NCI-H524 treated with DMSO at 0.1 percent for 48 hours (cell line): ENCODE measurements at regions not wholly inside any gene's neighbourhood (a gene's known extent, or its start where the extent isn't known, plus 50 kb on each side); places are given as distances from the start of the nearest gene placed in this dataset.
A peak's percentile ranks its signal among the peaks of the same experiment; 100 is the strongest.

Source experiments
- DNase-seq: peaks from one replicate; lab custom pipeline; 2025; lab: John Stamatoyannopoulos, UW

DNA sequence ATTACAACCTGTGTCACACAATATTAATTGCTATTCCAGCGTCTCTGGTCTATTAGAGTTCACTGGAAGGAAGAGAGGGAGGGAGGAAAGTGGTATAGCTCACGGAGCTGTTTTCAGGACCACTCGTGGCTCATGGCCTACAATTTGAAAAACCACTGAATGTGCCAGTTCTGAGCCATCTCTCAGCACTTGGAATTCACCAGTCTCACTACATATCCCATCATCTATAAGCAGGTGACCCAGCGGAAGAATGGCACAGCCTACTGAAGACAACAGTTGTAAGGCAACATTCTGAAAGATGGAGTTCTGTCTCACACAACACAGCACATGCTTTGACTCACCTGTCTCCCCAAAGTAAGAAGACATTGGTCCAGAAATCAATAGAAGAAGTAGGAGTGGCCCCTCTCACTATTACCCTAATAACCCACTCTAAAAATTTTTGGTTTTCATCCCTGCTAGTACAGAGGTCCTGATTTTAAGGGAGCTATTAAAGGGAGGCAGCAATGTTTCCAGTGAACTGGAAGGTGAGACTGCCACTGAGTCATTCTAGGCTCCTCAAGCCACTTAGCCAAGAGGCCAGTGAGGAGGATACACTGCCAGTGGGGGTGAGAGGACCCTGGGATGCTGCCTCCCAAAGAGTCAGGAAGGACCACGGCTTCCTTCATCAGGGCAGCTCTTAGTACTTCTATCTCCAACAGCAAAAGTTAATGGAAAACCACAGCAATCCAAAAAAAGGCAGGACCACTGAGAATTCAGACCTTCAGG lies 50.0 kb upstream of the DOCK9 start:
- DNase-seq: no peak

DNA sequence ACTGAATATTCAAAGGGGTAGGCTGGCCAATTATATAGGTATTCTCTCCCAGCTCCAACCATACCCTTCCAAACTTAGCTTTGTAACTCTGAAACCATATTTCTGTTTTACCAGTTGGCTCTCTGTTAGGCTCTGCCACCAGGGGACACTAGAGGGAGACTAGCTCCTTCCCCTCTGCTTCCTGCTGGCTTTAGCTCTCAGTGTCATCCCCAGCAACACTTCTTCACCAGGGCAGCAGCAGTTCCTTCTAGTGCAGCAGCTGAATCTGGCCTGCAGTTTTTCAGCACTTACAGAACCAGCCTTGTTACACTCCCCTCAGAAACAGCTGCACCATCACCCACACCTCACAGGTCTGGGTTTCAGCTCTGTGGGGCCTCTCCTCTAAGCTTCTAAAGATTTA lies 51.0 kb upstream of the DOCK9 start:
- no peak for DNase-seq

DNA sequence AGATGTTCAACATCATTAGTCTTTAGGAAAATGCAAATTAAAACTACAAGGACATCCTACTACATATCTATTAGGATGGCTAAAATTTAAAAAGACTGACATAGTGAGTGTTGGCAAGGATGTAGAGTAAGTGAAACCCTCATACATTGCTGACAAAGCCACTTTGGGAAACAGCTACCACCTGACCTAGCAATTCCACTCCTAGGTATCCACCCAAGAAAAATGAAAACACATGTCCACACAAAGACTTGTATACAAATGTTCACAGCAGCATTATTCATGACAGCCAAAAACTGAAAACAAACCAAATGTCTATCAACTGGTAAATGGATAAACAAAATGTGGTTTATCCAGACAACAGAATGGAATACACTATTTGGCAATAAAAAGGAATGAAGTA lies 51.7 kb upstream of the DOCK9 start:
- DNase-seq: no peak

DNA sequence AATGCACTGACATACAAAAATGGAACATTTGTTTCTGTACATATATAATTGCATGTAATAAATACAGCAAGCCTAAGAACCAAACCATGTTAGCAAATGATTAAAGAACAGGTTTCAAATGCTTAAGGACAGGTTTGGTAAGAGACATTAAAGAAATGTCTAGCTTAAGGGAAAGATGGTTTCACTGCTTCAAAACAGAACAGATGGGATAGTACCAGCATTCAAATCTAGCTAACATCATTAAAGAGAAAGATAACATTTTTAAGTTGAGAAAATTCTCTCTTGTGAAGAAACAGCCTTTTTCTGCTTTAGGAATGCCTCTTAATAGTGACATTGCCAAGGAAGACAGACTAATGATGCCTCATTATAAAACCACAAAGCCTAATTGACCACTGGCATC lies 52.5 kb upstream of the DOCK9 start:
- DNase-seq: no peak

DNA sequence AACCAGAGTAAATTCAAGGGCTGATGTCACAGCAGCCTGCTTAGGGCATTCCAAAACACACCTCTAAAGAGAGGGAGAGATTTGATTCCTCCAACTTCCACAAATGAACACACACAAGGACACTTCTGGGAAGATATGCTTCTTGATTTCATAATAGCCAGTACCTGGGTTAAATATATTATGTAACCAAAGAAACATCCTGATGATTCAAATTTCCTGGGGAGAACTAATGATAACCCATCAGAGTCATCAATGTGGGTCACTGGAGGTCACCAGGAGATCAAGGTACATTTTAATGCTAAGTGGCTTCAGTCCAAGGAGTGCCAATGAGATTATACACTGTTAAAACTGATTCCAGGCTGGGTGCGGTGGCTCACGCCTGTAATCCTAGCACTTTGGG lies 54.0 kb upstream of the DOCK9 start:
- DNase-seq: no peak

DNA sequence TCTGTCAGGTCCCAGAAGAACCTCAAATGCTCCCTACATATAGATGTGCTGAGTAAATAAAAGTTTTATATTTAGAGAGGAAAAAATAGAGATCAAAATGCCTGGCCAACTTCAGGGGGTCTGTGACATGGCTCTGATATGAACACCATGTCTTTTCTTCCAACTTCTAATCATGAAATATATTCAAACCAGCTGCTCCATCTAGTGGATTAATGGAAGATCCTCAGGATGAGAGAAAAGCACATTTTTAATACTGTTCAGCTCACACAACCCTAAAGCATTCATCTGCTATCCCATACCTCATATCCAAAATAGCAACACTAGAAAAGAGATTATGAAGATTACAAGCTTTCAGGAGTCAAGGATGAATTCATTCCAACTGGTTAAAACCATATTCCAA lies 56.0 kb upstream of the DOCK9 start:
- DNase-seq: peak; percentile 36

DNA sequence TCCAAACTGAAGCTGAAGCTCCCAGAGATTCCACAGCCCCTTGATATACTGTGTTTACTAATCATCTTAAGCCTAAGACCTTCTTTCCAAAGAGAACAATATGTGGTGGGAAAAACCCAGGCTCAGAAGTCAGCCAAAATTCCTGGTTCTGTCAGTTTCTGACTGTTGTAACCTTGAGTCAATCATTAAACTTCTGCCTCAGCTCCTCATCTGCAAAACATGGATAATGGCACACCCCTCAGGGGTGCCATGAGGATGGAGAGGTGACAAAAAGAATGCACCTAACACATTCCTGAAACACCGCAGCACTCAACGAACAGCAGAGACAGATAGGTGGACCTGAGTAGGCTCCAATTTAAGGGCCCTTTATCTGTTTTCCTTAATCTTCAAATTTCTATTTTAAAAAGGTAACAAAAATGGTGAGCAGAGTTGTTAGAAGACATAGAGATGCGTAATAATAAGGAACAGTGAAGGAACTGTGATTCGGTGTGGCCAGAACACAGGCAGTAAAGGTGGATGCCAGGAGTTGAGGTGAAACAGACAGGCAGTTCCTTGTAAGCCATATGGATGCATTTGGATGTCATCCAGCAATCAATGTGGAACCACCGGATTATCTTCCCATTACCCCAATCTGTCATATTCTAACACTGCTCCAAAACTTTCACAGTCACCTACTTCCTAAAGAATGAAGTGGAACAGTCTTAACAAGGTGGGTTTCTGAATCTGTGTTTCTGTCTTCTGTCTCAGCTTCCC lies 56.6 kb upstream of the DOCK9 start:
- DNase-seq: peak; percentile 68

DNA sequence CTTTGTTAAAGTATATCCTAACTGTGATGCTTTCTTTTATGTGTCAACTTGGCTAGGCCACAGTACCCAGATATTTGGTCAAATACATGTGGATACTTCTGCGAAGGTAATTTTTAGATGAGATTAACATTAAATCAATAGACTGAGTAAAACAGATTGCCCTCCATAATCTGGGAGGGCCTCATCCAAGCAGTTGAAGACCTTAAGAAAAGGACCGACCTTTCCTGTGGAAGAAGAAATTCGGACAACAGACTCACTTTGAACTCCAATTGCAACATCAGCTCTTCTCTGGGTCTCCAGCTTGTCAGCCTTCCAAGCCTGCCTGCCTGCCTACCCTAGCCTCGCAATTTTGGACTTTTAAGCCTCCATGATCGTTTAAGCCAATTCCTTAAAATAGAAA lies 57.9 kb upstream of the DOCK9 start:
- DNase-seq: no peak

DNA sequence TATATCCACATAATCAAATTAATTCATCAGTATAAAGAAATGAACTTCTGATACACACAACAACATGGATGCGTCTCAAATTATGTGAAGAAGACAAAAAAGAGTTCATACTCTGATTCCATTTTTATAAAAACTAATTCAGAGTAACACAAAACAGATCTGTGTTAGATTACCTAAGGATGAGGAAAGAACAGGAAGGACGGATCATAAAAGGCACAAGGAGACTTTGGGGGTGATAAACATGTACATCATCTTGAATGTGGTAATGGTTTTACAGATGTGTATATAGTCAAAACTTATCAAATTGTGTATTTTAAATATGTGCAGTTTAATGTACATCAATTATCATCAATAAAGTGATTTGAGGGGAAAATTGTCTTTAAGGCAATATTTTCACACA lies 59.9 kb upstream of the DOCK9 start:
- no peak for DNase-seq

DNA sequence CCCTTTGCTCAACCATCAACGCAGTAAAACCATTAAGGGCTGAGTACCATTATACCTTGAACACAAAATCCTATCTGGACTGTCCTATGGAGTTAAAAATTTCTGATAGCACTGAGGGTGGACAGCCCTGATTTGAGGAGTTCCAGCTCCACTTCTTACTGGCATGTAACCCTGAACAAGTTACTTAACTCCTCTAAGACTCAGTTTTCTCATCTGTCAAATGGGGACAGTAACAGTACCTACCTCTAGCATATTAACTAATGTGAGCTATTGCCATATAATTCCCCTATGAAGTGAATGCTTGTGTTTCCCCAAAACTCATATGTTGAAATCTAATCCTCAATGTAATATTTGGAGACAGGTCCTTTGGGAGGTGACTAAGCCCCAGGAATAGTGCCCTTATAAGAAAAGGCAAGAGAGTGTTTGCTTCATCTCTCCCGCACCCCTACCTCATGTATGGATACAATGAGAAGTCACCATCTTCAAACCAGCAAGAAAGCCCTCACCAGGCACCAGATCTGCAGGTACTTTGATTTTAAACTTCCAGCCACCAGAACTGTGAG lies 61.9 kb upstream of the DOCK9 start:
- DNase-seq: no peak

DNA sequence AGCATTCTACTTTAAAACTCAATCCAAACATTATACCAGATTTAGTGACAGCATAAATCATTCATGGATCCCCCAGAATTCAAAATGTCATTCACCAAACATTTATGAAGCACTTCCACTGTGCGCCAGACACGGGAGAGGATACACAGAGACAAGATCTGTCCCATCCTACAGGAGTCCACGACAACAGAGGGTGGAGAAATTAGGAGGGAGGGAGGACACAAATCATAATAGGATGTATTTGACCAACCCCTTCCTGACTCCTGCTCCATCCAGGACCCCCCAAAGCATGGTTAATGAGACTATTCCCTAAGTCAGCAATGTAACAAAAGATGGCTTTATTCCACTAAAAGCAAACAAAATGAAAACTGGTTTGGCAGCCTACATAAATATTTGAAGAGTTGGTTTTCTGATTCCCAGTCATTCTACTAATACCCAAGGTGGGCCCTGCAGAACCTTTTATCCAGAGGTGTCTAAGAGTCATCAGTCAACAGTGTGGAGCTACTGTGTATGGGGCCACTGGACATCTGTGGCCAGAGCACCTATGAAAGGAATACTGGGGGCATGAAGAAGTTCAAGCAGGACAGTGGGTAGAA lies 62.8 kb upstream of the DOCK9 start:
- DNase-seq: no peak

DNA sequence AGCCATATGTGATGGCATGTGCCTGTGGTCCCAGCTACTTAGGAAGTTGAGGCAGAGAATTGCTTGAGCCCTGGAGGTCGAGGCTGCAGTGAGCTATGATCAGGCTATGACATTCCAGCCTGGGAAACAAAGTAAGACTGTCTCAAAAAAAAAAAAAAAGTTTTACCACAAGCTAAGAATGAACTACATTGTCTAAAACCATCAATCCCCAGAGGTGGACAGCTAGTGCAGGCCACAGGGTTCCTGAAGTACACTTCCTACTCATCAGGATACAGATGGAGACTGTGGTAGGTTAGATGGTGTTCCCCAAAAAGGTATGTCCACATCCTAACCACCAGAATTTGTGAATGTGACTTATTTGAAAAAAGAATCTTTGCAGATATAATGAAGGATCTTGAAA lies 63.5 kb upstream of the DOCK9 start:
- DNase-seq: no peak

DNA sequence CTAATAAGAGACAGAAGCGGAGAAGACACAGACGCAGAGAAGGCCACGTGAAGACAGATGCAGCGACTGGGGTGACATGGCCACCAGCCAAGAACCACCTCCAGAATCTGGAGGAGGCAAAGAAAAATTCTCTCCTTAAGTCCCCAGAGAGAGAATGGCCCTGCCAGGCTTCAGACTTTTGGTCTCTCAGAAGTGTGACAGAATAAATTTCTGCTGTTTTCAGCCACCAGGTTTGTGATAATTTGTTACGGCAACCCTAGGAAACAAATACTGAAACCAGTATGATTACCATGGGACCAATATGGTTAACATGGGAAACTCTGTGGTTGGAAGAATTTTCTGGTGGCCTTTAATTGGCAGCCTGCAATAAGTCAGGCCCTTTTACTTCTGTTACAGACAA lies 63.9 kb upstream of the DOCK9 start:
- no peak for DNase-seq

DNA sequence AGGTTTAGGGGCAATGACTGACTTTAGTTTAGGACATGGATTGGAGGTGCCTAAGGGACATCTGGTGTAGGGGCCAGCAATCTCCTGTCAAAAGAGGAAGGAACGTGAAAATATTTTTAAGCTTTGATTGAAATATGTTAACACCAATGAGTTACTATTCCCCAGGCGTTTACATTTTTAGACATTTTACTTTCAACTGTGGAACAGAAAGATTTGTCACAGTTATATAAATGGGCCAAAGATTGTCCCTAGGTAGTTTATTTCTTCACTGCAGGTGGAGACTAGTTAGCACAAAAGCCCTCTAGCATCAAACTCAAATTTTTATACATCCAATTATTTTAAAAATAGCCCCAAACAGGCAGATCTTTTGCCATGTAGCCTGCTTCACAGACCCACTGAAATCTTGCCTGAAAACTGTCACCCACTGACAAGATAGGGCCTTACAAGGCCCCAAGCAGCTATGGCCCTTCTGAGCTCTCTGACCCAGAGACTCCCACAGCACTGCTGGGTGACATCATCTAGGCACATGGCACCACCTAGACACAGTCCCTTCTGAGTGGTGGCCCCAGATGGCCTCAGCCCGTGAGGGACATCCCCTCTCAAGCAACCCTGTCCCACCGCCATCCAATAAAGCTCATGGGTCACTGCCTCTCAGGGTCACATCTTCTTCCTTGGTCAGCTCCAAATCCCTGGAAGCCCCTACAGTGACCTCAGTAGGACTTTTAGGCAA lies 64.8 kb upstream of the DOCK9 start:
- no peak for DNase-seq

DNA sequence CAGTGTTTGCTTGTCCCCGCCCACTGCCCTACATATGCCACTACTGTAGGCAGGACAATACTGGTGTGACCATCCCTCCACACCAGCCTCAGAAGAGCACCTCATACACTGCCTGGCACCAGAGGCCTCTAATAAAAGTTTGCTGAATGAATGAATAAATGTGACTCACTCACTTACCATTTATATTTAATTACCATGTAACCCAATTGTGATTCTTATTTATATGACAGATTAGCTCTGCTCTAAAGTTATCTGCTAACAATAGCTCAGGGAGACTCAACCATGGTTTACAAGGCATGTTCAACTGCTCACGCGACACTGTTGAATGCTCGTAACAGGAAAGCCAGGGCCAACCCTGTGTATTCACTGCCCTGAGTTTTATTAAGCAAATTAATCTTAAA lies 66.0 kb upstream of the DOCK9 start:
- DNase-seq: no peak

DNA sequence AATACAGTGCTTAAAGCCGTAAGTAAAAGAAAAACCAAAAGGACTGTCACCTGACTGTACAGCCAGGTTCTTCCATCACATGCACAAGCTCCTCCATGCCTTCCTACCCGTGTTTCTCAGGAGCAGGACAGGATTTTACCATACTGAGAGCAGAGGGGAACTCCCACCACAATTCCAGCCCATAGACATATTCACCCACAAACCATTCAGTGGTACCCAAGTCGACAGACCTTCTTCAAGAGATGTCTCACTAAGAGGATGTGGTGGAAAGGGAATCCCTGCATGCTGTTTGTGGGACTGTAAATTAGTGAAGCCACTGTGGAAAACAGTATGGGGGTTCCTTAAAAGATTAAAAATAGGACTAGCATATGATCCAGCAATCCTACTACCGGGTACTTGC lies 66.9 kb upstream of the DOCK9 start:
- DNase-seq: no peak

DNA sequence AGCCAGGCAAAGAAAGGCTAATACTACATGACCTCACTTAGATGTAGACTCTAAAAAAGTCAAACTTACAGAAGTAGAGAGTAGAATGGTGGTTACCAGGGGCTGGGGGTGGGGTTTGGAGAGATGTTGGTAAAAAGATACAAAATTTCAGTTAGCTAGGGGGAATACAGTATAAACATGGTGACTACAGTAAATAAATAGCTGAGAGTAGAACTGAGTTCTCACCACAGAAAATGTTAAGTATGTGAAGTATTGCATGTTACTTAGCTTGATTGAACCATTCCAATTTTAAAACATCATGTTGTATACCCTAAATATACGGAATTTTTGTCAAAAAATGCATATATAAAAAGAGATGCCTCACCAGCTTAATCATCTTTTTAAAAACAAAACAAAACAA lies 67.5 kb upstream of the DOCK9 start:
- no peak for DNase-seq

DNA sequence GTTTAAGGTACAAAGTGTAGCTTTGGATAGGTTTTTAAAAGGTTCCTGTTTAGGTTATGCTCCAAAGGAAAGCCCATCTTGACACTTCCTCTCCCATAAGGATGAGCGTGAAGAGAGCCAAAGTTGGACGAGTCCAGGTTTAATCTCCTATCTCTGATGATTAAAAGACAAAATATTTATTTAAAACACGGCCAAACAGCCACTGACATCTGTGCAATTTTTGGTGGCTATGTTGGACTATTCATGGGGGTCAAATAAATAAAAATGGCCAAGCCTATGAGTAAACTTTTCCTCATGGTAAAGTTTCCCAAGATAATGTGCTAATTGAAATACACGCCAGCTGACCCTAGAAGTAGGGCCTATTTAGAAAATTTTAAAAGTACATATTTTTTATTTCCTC lies 69.0 kb upstream of the DOCK9 start:
- no peak for DNase-seq

DNA sequence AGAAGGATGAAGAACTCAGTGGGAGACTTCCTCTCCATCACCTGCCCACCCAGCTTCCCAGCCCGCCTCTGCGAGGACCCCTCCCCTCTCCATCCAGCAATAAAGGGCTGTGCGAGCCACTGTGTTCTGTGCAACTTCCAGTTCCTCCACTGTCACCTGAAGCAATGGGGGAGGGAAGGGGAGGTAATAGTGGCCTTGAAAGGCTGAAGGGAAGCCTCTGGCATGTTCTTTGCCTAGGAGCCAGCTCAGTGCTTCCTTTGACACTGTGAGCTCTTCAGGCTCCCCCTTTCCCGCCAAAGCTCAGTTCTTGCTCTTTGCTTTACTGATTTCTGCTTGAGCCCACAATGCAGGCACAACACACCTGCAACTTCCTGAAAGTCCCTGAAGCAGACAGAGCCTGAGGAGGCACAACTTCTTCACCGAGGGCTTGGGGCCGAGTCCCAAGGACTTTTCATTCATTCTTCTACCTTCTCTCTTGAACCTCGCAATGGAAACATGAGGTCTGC lies 73.2 kb upstream of the DOCK9 start:
- DNase-seq: no peak

DNA sequence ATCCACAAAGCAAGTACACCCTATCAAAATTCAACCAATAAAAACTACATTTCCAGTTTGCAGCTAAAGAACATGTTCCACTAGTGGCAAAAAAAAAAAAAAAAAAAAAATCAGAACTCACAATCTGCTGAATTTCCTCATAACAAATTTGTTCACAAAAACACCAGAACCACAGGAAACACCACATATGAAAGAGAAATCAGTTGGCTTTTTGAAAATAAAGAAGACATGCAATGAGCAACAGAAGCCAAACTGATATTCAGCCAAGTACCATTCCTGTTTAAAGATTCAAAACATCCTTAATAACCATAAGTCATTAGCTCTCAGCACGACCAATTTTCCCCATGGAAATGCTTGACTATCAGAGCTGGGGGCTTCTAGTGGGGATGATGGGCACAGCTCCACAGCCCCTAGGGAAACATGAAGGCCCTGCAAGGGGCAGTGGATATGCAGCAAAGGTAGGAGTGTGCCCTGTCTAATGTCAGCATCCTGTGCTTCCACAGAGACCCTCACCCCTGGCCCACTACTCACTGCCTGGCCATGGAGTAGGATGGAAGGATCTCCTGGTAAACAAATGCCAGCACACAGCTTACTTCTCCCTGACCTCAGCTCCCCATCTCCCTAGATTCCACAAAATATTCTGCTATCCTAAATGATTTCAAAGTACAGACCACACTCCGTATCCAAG lies 74.0 kb upstream of the DOCK9 start:
- no peak for DNase-seq

DNA sequence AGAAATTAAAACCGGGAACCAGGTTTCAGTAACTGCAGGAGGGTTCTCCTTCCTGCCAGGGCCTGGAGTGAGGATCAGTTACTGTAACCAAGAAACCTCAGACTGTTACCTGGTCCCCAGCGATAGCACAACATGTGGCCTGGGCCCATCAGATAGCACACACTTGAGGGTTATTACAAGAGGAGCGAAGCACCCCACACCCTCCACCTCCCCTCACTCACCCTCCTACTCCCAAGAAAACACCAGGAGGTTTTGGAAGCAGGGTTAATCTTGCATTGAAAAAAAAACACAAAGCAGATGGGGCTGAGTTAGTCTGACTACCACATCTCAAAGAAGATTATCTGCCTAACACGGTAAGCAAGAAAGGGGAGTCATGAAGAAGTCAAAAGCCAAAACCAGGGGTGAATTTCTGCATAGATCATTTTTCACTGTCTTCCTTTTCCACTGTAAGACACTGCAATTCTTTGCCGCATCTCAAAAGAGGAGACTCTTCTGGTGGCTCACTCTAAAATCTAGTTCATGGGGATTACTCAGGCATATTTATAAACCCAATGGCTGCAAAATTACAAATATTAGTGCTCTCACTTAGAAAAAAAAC lies 75.9 kb upstream of the DOCK9 start:
- DNase-seq: peak; percentile 92
